ENCODE measurements at regions not wholly inside any gene's neighbourhood (a gene's known extent, or its start where the extent isn't known, plus 50 kb on each side); places are given as distances from the start of the nearest gene placed in this dataset.

DNA sequence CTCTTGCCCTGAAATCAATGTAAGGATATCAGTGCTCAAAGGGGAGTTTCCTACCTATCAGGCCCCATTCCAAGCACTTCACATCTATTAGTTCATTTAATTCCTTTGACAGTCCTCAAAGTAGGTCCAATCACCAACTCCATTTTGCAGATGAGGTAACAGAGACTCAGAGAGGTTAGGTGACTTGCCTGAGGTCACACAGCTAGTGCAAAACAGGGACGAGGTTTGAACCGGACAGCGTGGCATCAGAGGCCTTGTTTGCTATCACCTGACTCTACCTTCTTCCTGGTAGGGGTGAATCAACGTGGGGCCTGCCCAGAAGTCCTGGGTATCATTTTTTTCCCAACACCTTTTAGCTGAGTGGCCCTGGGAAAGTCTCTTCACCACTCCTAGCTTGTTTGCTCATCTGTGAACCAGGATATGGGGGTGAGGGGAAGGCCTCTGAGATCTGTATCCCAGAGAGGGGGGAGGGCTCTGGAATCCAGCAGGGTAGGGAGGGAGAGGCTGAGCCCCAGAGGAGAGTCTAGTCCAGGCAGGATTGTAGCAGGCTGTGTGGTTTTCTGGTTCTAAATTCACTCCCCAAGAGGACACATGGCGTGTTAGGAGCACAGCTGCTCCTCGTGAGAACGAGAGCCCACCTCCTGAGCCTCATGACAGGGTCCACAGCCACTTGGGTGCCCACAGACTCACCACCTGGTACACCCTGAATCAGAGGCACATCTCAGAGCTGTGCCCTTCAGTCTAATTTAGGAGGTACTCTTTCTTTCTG is 174.7 kb downstream of the MN1 start:
- DNase-seq (ENCODE audit: low spot score), result no peak
- TF ChIP-seq, protein P1, sequence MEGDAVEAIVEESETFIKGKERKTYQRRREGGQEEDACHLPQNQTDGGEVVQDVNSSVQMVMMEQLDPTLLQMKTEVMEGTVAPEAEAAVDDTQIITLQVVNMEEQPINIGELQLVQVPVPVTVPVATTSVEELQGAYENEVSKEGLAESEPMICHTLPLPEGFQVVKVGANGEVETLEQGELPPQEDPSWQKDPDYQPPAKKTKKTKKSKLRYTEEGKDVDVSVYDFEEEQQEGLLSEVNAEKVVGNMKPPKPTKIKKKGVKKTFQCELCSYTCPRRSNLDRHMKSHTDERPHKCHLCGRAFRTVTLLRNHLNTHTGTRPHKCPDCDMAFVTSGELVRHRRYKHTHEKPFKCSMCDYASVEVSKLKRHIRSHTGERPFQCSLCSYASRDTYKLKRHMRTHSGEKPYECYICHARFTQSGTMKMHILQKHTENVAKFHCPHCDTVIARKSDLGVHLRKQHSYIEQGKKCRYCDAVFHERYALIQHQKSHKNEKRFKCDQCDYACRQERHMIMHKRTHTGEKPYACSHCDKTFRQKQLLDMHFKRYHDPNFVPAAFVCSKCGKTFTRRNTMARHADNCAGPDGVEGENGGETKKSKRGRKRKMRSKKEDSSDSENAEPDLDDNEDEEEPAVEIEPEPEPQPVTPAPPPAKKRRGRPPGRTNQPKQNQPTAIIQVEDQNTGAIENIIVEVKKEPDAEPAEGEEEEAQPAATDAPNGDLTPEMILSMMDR (IDR thresholded peaks at IDR 0.05), result no peak
- ATAC-seq (ENCODE audit: low FRiP score), result no peak

DNA sequence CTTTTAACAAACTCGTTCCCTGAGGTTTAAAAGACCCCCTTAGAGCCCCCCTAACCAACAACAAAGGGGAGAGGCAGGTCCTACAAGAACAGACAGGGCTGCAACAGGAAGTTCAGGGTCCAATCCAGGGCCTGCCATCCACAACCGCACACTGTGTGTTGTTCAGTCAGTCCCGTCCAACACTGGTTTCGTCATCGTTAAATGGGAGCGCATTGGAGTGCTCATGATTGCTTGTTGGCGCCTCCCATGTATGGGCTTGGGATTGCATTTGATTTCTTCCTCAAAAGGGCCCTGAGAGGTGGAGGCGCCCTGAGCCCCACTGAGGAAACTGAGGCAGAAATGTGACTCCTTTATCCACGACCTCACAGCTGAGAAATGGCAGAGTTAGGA is 174.1 kb downstream of the MN1 start:
- TF ChIP-seq, protein P1 (IDR thresholded peaks at IDR 0.05), result no peak
- no peak for ATAC-seq (ENCODE audit: low FRiP score)
- no peak for DNase-seq (ENCODE audit: low spot score)

DNA sequence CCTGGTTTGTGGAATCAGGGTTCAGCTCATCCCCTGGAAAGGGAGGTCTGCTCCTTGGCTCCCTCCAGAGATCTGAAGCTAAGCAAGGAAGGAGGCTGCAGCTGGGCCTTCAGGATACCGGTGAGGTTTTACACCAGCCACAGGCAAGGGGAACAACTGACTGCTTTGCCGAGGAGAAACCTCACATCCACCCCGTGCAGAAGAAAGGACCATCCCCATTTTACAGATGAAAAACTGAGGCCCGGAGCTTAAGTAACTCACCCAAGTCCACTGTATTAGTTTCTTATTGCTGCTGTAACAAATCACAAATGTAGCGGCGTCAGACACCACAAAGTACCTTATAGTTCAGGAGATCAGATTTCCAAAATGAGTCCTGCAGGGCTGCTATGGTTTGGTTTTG is 173.7 kb downstream of the MN1 start:
- ATAC-seq (ENCODE audit: low FRiP score), result no peak
- TF ChIP-seq, protein P1 (IDR thresholded peaks at IDR 0.05), result no peak
- DNase-seq (ENCODE audit: low spot score), result no peak

DNA sequence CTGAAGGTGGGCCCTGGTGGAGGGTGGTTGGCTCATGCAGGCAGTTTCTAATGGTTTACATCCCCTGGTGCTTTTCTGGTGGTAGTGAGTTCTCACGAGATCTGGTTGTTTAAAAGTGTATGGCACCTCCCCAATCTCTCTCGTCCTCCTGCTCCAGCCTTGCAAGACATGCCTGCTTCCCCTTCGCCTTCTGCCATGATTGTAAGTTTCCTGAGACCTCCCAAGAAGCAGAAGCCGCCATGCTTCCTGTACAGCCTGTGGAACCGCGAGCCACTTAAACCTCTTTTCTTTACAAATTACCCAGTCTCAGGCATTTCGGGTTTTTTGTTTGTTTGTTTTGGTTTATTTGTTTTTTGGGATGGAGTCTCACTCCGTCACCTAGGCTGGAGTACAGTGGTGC is 173.2 kb downstream of the MN1 start:
- no peak for ATAC-seq (ENCODE audit: low FRiP score)

DNA sequence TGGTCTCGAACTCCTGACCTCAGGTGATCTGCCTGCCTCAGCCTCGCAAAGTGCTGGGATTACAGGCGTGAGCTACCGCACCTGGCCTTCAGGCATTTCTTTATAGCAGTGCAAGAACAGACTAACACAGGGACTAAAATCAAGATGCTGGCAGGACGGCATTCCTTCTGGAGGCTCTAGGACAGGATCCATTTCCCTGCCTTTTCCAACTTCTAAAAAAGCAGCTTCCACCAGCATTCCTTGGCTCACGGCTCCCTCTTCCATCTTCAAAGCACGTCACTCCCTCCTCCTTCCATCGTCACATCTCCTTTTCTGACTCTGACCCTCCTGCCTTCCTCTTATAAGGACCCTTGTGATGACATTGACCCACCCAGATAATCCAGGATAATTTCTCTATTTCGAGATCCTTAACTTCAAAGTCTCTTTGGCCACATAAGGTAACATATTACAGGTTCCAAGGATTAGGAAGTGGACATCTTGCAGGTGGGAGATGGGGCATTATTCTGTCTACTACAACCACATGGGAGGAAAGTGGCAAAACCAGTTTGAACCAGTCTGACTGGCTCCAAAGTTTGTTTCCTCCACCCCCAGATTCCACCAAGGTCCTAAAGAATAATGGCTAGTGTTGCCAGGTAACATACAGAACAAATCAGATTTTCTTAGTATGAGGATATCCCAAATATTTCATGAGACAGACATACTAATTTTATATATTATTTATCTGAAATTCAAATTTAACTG is 172.5 kb downstream of the MN1 start:
- ATAC-seq (ENCODE audit: low FRiP score) (no peak), DNase-seq (ENCODE audit: low spot score) (no peak)
- TF ChIP-seq, protein P1 (IDR thresholded peaks at IDR 0.05), result no peak

More for the DNA sequence above, 173.2 kb downstream of the MN1 start:
- no peak for DNase-seq (ENCODE audit: low spot score)
- TF ChIP-seq, protein P1 (IDR thresholded peaks at IDR 0.05), result no peak

DNA sequence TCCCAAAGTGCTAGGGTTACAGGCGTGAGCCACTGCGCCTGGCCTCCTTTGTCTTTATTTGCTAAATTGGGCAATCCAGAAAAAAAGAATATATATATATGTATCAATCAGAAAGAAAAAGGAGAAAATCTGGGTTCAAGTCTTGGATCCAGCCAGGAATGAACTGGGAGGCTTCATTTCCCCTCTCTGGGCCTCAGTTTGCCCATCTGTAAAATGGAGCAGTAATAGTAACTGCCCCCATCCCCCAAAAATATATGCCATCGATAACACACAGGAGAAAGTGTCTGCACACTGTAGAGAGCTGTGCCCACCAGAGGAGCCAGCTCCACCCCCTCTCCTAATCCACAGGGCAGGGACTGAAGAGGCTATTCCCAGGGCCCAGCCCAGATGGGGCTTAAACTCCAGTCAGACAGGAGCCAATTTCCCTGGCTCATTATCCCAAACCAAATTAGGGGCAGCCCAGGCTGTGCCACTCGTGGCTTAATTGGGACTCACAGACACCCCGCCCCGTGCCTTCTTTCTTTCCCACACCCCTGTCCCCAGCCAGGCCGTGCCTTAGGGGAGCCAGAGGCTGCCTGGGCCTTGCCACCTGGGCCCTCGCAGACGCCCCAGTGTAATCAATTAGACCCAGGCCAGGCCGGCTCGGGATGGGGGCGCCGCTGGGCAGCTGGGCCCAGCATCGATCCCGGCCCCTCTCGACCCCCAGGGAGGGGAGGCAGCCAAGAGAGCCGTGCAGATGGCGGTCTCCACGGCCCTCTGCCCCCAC is 171.5 kb downstream of the MN1 start:
- DNase-seq (ENCODE audit: low spot score) (no peak), ATAC-seq (ENCODE audit: low FRiP score) (no peak)
- TF ChIP-seq, protein P1 (IDR thresholded peaks at IDR 0.05), result no peak
